RCC 7860 (cell line): ENCODE measurements at regions not wholly inside any gene's neighbourhood (a gene's known extent, or its start where the extent isn't known, plus 50 kb on each side); places are given as distances from the start of the nearest gene placed in this dataset.
"Not testable (repeated sequence)": the region's sequence is repeated elsewhere in the genome, so short reads cannot be mapped to it uniquely, and the experiment has no call there.

Experiments used
- DNase-seq: peaks from one replicate; pipeline ENCODE4 v3.0.0-alpha.2; 2015; ENCODE audit warnings: low spot score
- FAIRE-seq: peaks from 2 replicates; lab custom pipeline; 2012; peaks lifted over from hg19 to GRCh38; lab: Jason Lieb, UNC

DNA sequence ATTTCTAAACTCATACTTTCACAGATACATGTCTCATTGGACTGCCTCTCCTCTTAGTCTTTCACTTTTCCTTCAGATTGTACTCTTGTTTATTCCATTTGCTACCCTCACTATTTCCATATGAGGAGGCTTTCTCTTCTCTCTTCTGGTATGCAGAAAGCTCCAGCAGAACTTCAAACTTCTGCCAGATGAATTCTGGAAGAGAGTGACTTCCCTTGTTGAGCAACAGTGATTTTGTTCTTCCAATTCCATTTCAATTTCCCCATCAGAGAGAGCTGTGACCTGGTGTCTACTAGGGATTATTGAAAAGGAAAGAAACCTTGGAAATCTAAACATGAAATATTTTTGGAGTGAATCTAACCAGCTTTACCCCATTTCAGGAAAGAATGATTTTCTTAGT is 523.2 kb upstream of the ZNF717 start:
- DNase-seq (no peak), FAIRE-seq (no peak)

- no peak for DNase-seq
- no peak for FAIRE-seq
Measured at GRCh38 chr3:76310089-76310488, 524.7 kb upstream of the ZNF717 start.

DNA sequence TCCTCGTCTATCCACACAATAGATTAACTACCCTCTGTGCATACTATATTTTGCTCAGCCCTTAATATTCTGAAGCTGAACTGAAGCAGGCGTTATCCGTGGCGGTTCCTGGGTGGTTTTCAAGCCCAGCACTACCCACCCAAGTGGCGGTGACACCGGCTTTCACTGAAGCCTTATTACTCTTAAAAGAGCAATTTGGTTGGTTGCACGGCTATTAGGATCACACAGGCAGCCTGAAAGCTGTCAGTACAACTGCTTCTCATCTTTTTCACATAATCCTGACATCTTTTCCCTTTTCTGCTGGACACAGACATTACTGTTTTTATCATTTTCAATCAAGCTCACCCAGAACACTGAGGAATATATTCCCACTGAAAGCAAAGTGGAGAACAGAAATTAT is 525.3 kb upstream of the ZNF717 start:
- DNase-seq, result no peak
- FAIRE-seq, result no peak

DNA sequence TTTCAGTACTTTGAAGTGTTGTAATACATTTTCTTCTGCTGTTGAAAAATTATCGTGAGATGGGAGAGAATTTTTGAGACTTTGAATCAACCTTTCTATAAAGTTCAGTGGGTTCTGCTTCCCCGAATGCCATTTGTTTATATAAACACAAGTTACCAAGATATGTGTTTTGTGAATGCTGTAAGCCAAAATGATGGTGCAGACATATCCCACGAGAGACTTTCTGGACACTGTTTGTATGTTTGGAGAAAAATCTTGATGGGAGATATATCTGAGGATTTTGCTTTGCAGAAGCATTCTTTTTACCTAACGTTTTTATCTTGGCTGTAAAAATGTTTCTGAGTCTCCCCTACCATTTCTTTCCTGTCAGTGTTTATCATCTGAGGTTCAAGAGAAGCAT is 526.6 kb upstream of the ZNF717 start:
- FAIRE-seq (no peak), DNase-seq (no peak)

- not testable (repeated sequence) for DNase-seq
Measured at GRCh38 chr3:76315906-76316305, 530.6 kb upstream of the ZNF717 start.

GRCh38 chr3:76321614-76322013 is 536.3 kb upstream of the ZNF717 start:
- FAIRE-seq, result no peak
- DNase-seq, result no peak

More at GRCh38 chr3:76315906-76316305, 530.6 kb upstream of the ZNF717 start:
- not testable (repeated sequence) for FAIRE-seq

- FAIRE-seq (no peak), DNase-seq (no peak)
Measured at GRCh38 chr3:76324101-76324500, 538.8 kb upstream of the ZNF717 start.

- no peak for FAIRE-seq
- DNase-seq, result no peak
Measured at GRCh38 chr3:76345878-76346277, 560.5 kb upstream of the ZNF717 start.

- FAIRE-seq (no peak), DNase-seq (no peak)
Measured at GRCh38 chr3:76346690-76347089, 561.3 kb upstream of the ZNF717 start.

- FAIRE-seq (no peak), DNase-seq (no peak)
Measured at GRCh38 chr3:76349715-76350480, 564.5 kb upstream of the ZNF717 start.

DNA sequence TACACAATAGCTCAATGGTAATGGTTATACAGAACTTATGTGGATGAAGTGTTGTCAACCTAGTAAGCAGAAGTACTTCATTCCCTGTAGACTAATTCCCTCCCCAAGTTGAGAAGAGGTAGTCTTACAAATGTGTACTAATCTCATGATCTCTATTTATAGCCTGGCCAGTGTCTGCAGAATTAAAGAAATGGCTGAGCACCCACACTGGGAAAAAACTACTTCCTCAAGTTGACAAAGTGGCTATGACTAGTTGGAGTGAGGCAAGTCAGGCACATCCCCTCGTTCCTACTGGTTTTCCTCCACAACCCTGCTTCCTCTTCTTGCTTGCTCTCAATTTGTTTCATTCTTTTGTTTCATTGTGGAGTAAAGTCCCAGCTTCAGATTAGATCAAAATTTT is 566.7 kb upstream of the ZNF717 start:
- no peak for FAIRE-seq
- peak; percentile 10 for DNase-seq

DNA sequence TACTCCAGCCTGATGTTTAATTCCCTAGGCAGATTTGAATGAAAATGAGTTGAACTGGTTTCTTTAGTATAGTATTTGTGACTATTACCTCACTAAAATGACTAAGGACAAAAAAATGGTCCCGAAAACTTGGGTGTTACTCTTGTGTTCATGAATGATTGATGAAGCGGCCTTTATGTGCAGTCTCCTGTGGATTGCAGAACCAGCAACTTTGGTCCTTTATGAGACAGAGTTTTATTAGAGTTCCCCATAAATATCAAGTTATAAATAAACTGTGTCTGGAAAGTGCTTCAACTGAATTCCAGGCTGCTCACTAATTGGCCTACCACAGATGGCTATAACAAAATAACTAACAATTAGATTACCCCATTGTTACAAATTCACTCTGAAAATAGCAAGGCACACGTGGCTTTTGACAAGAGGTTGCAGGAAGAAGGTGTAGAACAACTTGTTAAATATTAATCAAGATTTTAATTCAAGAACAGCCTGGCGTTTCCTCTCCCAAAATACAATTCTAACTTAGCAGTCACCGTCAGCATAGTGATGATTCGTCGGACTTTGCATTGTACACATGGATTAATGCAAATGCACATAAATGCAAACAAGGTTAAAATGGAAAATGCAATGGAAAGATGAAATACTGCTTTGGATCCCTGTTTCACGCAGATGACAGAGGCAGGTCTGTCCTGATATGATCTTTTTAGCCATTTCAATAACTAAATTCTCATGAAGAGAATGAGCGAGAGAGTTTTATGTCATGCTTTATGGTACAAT is 567.3 kb upstream of the ZNF717 start:
- no peak for FAIRE-seq
- peak; percentile 10 for DNase-seq

DNA sequence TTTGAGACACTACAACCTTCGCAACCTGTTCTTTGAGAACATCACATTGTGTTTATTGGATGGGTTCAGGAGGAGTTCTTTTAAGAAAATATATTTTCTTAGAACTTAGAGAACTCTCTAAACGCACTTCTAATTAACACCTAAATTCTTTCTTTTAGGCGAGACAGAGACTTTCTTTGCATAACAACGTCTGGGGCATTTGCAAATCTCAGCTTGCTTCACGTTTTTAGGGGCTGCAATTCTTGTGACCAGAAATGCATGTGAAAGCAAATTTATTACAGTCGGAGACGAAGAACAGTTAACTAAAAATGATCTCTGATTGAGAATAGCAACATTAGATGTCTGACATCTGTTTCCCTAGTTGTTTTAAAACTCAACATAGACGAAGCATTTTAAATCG is 568.3 kb upstream of the ZNF717 start:
- FAIRE-seq (no peak), DNase-seq (no peak)

- no peak for FAIRE-seq
Measured at GRCh38 chr3:76361010-76361409, 575.7 kb upstream of the ZNF717 start.

DNA sequence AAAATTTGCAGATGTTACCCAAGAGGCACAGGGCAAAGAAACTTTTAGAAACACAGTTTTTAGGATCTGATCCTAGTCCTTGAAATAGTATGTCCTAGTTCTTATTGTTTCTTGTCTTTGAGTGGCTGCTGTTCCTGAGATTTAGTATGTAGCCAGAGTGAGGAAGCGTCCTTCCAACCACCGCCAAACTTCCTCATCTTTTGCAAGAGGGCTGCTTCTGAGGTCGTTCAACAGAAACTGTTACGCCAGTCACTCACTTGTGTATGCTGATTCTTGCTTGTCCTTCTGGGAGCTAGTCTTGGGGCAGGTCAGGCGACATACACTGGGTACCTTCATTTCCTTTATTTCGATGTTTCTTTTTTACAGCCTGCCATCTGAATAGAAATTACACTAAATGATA is 577.3 kb upstream of the ZNF717 start:
- DNase-seq (no peak), FAIRE-seq (no peak)

More at GRCh38 chr3:76361010-76361409, 575.7 kb upstream of the ZNF717 start:
- DNase-seq, result no peak

GRCh38 chr3:76365275-76365674 is 579.9 kb upstream of the ZNF717 start:
- no peak for FAIRE-seq

GRCh38 chr3:76367281-76367680 is 581.9 kb upstream of the ZNF717 start:
- DNase-seq (no peak), FAIRE-seq (no peak)

More at GRCh38 chr3:76365275-76365674, 579.9 kb upstream of the ZNF717 start:
- DNase-seq, result no peak

DNA sequence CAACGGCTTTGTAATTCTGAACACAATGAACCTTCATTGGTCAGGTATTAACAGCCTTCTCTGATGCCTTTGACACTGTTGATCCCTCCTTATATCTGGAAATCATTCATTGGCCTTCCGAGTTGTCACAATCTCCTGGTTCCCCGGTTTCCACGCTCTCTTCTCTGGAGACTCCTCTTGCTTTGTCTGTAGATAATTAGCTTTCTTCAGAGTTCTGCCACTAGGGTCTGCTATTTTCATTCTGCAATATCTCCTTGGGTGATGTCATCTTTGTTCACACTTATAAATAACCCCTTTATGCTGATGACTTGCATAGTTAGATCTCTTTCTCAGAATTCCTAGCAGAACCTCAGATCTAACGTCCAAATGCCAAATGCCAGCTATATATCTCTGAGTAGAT is 583.8 kb upstream of the ZNF717 start:
- no peak for FAIRE-seq
- DNase-seq, result peak; percentile 36

DNA sequence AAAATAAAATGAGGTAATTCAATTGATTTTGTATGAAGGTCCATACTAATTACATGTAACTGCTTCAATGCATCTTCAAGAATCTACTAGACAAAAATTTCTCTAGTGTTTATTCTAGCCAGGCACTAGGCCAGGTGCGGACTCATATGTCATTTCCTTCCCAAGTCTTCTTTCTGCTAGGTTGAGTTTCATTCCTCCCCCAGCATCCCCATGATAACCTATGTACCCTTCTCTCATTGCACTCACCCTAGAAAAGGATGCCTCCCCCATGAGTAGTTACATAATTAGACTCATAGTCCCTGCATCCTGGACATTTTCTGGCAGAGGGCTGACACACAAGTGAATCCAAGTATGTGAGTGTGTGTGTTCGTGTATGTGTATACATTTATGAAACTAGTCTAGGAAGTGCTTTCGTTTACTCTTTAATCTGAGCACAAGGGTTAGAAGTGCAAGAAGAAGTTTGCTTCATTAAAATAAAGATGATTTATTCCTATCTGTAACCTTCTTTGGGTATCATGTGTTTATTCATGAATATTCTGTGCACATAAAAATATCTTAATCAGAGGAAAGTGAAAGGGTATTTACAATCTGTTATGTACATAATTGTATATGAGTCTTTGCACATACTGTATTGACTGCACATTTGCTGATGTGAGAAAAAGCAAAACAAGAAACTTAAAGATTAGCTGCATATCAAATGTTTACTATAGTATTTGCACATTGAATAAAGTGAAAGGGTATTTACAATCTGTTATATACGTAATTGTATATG is 585.6 kb upstream of the ZNF717 start:
- FAIRE-seq (no peak), DNase-seq (no peak)

- FAIRE-seq, result no peak
Measured at GRCh38 chr3:76372497-76372896, 587.1 kb upstream of the ZNF717 start.

GRCh38 chr3:76377074-76377473 is 591.7 kb upstream of the ZNF717 start:
- no peak for FAIRE-seq
- no peak for DNase-seq

More at GRCh38 chr3:76372497-76372896, 587.1 kb upstream of the ZNF717 start:
- DNase-seq, result no peak
